HEK293 (cell line): ENCODE measurements at regions not wholly inside any gene's neighbourhood (a gene's known extent, or its start where the extent isn't known, plus 50 kb on each side); places are given as distances from the start of the nearest gene placed in this dataset.

Experiments
- ZBTB8A ChIP-seq: fragments of 450-650 bp; formaldehyde crosslinking; IDR thresholded peaks from 2 replicates; pipeline ENCODE4 v1.5.1; 2016; ENCODE audit warnings: missing biosample characterization, missing genetic modification characterization
- ZNF274 ChIP-seq, 2 experiments: fragments of 200-500 bp in 1 of 2; fragments of 450-650 bp in 1 of 2; sonication (Bioruptor generic) in 1 of 2; formaldehyde crosslinking in 1 of 2; IDR thresholded peaks; 2 replicates each; pipeline versions ENCODE4 v1.5.1 to v1.6.1; 2014 to 2016; ENCODE audit warnings: borderline replicate concordance in 1 of 2, inconsistent platforms in 1 of 2, low read length in 1 of 2, missing biosample characterization in 1 of 2, missing genetic modification characterization in 1 of 2
- ZNF398 ChIP-seq: fragments of 450-650 bp; formaldehyde crosslinking; IDR thresholded peaks from 2 replicates; pipeline ENCODE4 v1.5.1; 2017; ENCODE audit warnings: missing biosample characterization, missing genetic modification characterization

- TF ChIP-seq ZNF274 (IDR thresholded peaks at IDR 0.05; ENCODE audit: low read length) (no peak), ZNF274 (tag by site-specific recombination; IDR thresholded peaks at IDR 0.05; ENCODE audit: borderline replicate concordance) (no peak), ZBTB8A (tag by site-specific recombination) (no peak), ZNF398 (tag by site-specific recombination) (no peak)
Measured at GRCh38 chr14:45359746-45360145, 106.7 kb upstream of the MIS18BP1 start.
